NCI-H2196 treated with DMSO at 0.1 percent for 48 hours (cell line): ENCODE measurements at regions not wholly inside any gene's neighbourhood (a gene's known extent, or its start where the extent isn't known, plus 50 kb on each side); places are given as distances from the start of the nearest gene placed in this dataset.

Experiments used
- DNase-seq: peaks from one replicate; lab custom pipeline; 2025; ENCODE audit not compliant: unreplicated experiment; lab: John Stamatoyannopoulos, UW

- no peak for DNase-seq
Measured at GRCh38 chr4:31052519-31052918, 332.4 kb downstream of the PCDH7 start.

GRCh38 chr4:31053451-31053850 is 333.3 kb downstream of the PCDH7 start:
- no peak for DNase-seq

GRCh38 chr4:31054295-31054694 is 334.1 kb downstream of the PCDH7 start:
- no peak for DNase-seq

- no peak for DNase-seq
Measured at GRCh38 chr4:31058656-31059055, 338.5 kb downstream of the PCDH7 start.

GRCh38 chr4:31059753-31060522 is 339.8 kb downstream of the PCDH7 start:
- no peak for DNase-seq

GRCh38 chr4:31065086-31065485 is 344.9 kb downstream of the PCDH7 start:
- DNase-seq: no peak

- DNase-seq: no peak
Measured at GRCh38 chr4:31068257-31069075, 348.3 kb downstream of the PCDH7 start.

GRCh38 chr4:31069151-31069550 is 349.0 kb downstream of the PCDH7 start:
- no peak for DNase-seq

- no peak for DNase-seq
Measured at GRCh38 chr4:31071508-31072486, 351.6 kb downstream of the PCDH7 start.

GRCh38 chr4:31075969-31076368 is 355.8 kb downstream of the PCDH7 start:
- no peak for DNase-seq

- DNase-seq: no peak
Measured at GRCh38 chr4:31078661-31079060, 358.5 kb downstream of the PCDH7 start.

GRCh38 chr4:31080887-31081286 is 360.7 kb downstream of the PCDH7 start:
- no peak for DNase-seq

- no peak for DNase-seq
Measured at GRCh38 chr4:31081366-31081765, 361.2 kb downstream of the PCDH7 start.

- no peak for DNase-seq
Measured at GRCh38 chr4:31083456-31083855, 363.3 kb downstream of the PCDH7 start.

GRCh38 chr4:31084806-31085416 is 364.7 kb downstream of the PCDH7 start:
- no peak for DNase-seq

- DNase-seq: no peak
Measured at GRCh38 chr4:31085689-31086088, 365.5 kb downstream of the PCDH7 start.

GRCh38 chr4:31086756-31087330 is 366.7 kb downstream of the PCDH7 start:
- no peak for DNase-seq

- no peak for DNase-seq
Measured at GRCh38 chr4:31088600-31089230, 368.5 kb downstream of the PCDH7 start.

- DNase-seq: peak; percentile 60
Measured at GRCh38 chr4:31089815-31090214, 369.6 kb downstream of the PCDH7 start.

- no peak for DNase-seq
Measured at GRCh38 chr4:31094474-31094873, 374.3 kb downstream of the PCDH7 start.
